ENCODE measurements at regions not wholly inside any gene's neighbourhood (a gene's known extent, or its start where the extent isn't known, plus 50 kb on each side); places are given as distances from the start of the nearest gene placed in this dataset.
"Not testable (repeated sequence)": the region's sequence is repeated elsewhere in the genome, so short reads cannot be mapped to it uniquely, and the experiment has no call there.

- no peaks in the 10 kb centered on the region for H3K9me3 ChIP-seq (ENCODE audit: control insufficient read depth in 3 of 3, low read length in 3 of 3)
- H3K27me3 ChIP-seq (ENCODE audit: control insufficient read depth in 3 of 3, insufficient read depth in 3 of 3, low read length in 3 of 3), result no peaks in the 10 kb centered on the region
- peaks cover 10 to 23% (median 15%) of the 10 kb centered on the region in 3 donors for H3K4me1 ChIP-seq (ENCODE audit: control insufficient read depth in 3 of 3, insufficient read depth in 3 of 3, low read length in 3 of 3)
- peaks cover 0 to under 1% (median 0%) of the 10 kb centered on the region in 3 donors for H3K36me3 ChIP-seq (ENCODE audit: control insufficient read depth in 3 of 3, insufficient read depth in 3 of 3, low read length in 3 of 3)
- H3K27ac ChIP-seq (ENCODE audit: low read depth, low read length), result peak overlapping the region; percentile 61
- H3K9ac ChIP-seq (ENCODE audit: low read depth in 1 of 3, low read length in 3 of 3), result peak overlapping the region; percentile 88 to 90 (median 89)
- peak overlapping the region; percentile 82 to 95 (median 88) for H3K4me3 ChIP-seq (ENCODE audit: low read length in 3 of 3)
These were observed 115.9 kb upstream of the GRK3 start for GRCh38 chr22:25448435-25449051.

- no peak overlapping the region for H3K4me3 ChIP-seq (ENCODE audit: low read length in 3 of 3)
- H3K9ac ChIP-seq (ENCODE audit: low read depth in 1 of 3, low read length in 3 of 3), result no peak overlapping the region
- H3K27me3 ChIP-seq (ENCODE audit: control insufficient read depth in 3 of 3, insufficient read depth in 3 of 3, low read length in 3 of 3), result no peaks in the 10 kb centered on the region
- H3K36me3 ChIP-seq (ENCODE audit: control insufficient read depth in 3 of 3, insufficient read depth in 3 of 3, low read length in 3 of 3), result peaks cover 0 to 6% (median 4%) of the 10 kb centered on the region in 3 donors
- H3K9me3 ChIP-seq (ENCODE audit: control insufficient read depth in 3 of 3, low read length in 3 of 3), result no peaks in the 10 kb centered on the region
- peaks cover 10 to 23% (median 15%) of the 10 kb centered on the region in 3 donors for H3K4me1 ChIP-seq (ENCODE audit: control insufficient read depth in 3 of 3, insufficient read depth in 3 of 3, low read length in 3 of 3)
- no peak overlapping the region for H3K27ac ChIP-seq (ENCODE audit: low read depth, low read length)
These were observed 114.6 kb upstream of the GRK3 start for GRCh38 chr22:25449781-25450317.

GRCh38 chr22:25451480-25452114, 112.9 kb upstream of the GRK3 start:
- Histone ChIP-seq H3K4me3 (ENCODE audit: low read length in 3 of 3) (no peak overlapping the region), H3K27ac (ENCODE audit: low read depth, low read length) (no peak overlapping the region), H3K27me3 (ENCODE audit: control insufficient read depth in 3 of 3, insufficient read depth in 3 of 3, low read length in 3 of 3) (no peaks in the 10 kb centered on the region), H3K9me3 (ENCODE audit: control insufficient read depth in 3 of 3, low read length in 3 of 3) (no peaks in the 10 kb centered on the region), H3K36me3 (ENCODE audit: control insufficient read depth in 3 of 3, insufficient read depth in 3 of 3, low read length in 3 of 3) (peaks cover 3 to 7% (median 7%) of the 10 kb centered on the region in 3 donors), H3K9ac (ENCODE audit: low read depth in 1 of 3, low read length in 3 of 3) (peak overlapping the region in 2 of 3 donors; percentile 8 to 9), H3K4me1 (ENCODE audit: control insufficient read depth in 3 of 3, insufficient read depth in 3 of 3, low read length in 3 of 3) (peaks cover 10 to 23% (median 15%) of the 10 kb centered on the region in 3 donors)

- peaks cover 6 to 11% (median 10%) of the 10 kb centered on the region in 3 donors for H3K36me3 ChIP-seq (ENCODE audit: control insufficient read depth in 3 of 3, insufficient read depth in 3 of 3, low read length in 3 of 3)
- no peaks in the 10 kb centered on the region for H3K9me3 ChIP-seq (ENCODE audit: control insufficient read depth in 3 of 3, low read length in 3 of 3)
- peaks cover 8 to 20% (median 15%) of the 10 kb centered on the region in 3 donors for H3K4me1 ChIP-seq (ENCODE audit: control insufficient read depth in 3 of 3, insufficient read depth in 3 of 3, low read length in 3 of 3)
- no peak overlapping the region for H3K4me3 ChIP-seq (ENCODE audit: low read length in 3 of 3)
- no peak overlapping the region for H3K27ac ChIP-seq (ENCODE audit: low read depth, low read length)
- no peak overlapping the region for H3K9ac ChIP-seq (ENCODE audit: low read depth in 1 of 3, low read length in 3 of 3)
- H3K27me3 ChIP-seq (ENCODE audit: control insufficient read depth in 3 of 3, insufficient read depth in 3 of 3, low read length in 3 of 3), result no peaks in the 10 kb centered on the region
These were observed 112.3 kb upstream of the GRK3 start for GRCh38 chr22:25452116-25452700.

GRCh38 chr22:25453058-25453457, 111.4 kb upstream of the GRK3 start:
- no peak overlapping the region for H3K4me3 ChIP-seq (ENCODE audit: low read length in 3 of 3)
- peaks cover 3 to 14% (median 10%) of the 10 kb centered on the region in 3 donors for H3K4me1 ChIP-seq (ENCODE audit: control insufficient read depth in 3 of 3, insufficient read depth in 3 of 3, low read length in 3 of 3)
- no peaks in the 10 kb centered on the region for H3K9me3 ChIP-seq (ENCODE audit: control insufficient read depth in 3 of 3, low read length in 3 of 3)
- H3K9ac ChIP-seq (ENCODE audit: low read depth in 1 of 3, low read length in 3 of 3), result peak overlapping the region in 1 of 3 donors; percentile 22
- peaks cover 7 to 14% (median 13%) of the 10 kb centered on the region in 3 donors for H3K36me3 ChIP-seq (ENCODE audit: control insufficient read depth in 3 of 3, insufficient read depth in 3 of 3, low read length in 3 of 3)
- no peaks in the 10 kb centered on the region for H3K27me3 ChIP-seq (ENCODE audit: control insufficient read depth in 3 of 3, insufficient read depth in 3 of 3, low read length in 3 of 3)
- H3K27ac ChIP-seq (ENCODE audit: low read depth, low read length), result no peak overlapping the region

- Histone ChIP-seq H3K4me3 (ENCODE audit: low read length in 3 of 3) (no peak overlapping the region), H3K9me3 (ENCODE audit: control insufficient read depth in 3 of 3, low read length in 3 of 3) (no peaks in the 10 kb centered on the region), H3K27me3 (ENCODE audit: control insufficient read depth in 3 of 3, insufficient read depth in 3 of 3, low read length in 3 of 3) (no peaks in the 10 kb centered on the region), H3K4me1 (ENCODE audit: control insufficient read depth in 3 of 3, insufficient read depth in 3 of 3, low read length in 3 of 3) (peaks cover 3 to 13% (median 9%) of the 10 kb centered on the region in 3 donors), H3K9ac (ENCODE audit: low read depth in 1 of 3, low read length in 3 of 3) (no peak overlapping the region), H3K27ac (ENCODE audit: low read depth, low read length) (no peak overlapping the region), H3K36me3 (ENCODE audit: control insufficient read depth in 3 of 3, insufficient read depth in 3 of 3, low read length in 3 of 3) (peaks cover 9 to 14% (median 13%) of the 10 kb centered on the region in 3 donors)
These were observed 110.9 kb upstream of the GRK3 start for GRCh38 chr22:25453557-25453956.

GRCh38 chr22:25456300-25457043, 108.0 kb upstream of the GRK3 start:
- H3K27me3 ChIP-seq (ENCODE audit: control insufficient read depth in 3 of 3, insufficient read depth in 3 of 3, low read length in 3 of 3); H3K27ac ChIP-seq (ENCODE audit: low read depth, low read length); H3K9ac ChIP-seq (ENCODE audit: low read depth in 1 of 3, low read length in 3 of 3); H3K4me1 ChIP-seq (ENCODE audit: control insufficient read depth in 3 of 3, insufficient read depth in 3 of 3, low read length in 3 of 3); H3K9me3 ChIP-seq (ENCODE audit: control insufficient read depth in 3 of 3, low read length in 3 of 3); H3K4me3 ChIP-seq (ENCODE audit: low read length in 3 of 3): not testable (repeated sequence)
- peaks cover 33 to 39% (median 33%) of the 10 kb centered on the region in 3 donors for H3K36me3 ChIP-seq (ENCODE audit: control insufficient read depth in 3 of 3, insufficient read depth in 3 of 3, low read length in 3 of 3)

- not testable (repeated sequence) for H3K27me3 ChIP-seq (ENCODE audit: control insufficient read depth in 3 of 3, insufficient read depth in 3 of 3, low read length in 3 of 3); H3K27ac ChIP-seq (ENCODE audit: low read depth, low read length); H3K4me1 ChIP-seq (ENCODE audit: control insufficient read depth in 3 of 3, insufficient read depth in 3 of 3, low read length in 3 of 3); H3K9ac ChIP-seq (ENCODE audit: low read depth in 1 of 3, low read length in 3 of 3); H3K9me3 ChIP-seq (ENCODE audit: control insufficient read depth in 3 of 3, low read length in 3 of 3); H3K4me3 ChIP-seq (ENCODE audit: low read length in 3 of 3)
- peaks cover 37 to 40% (median 37%) of the 10 kb centered on the region in 3 donors for H3K36me3 ChIP-seq (ENCODE audit: control insufficient read depth in 3 of 3, insufficient read depth in 3 of 3, low read length in 3 of 3)
These were observed 105.8 kb upstream of the GRK3 start for GRCh38 chr22:25458631-25459030.

- not testable (repeated sequence) for H3K9me3 ChIP-seq (ENCODE audit: control insufficient read depth in 3 of 3, low read length in 3 of 3); H3K9ac ChIP-seq (ENCODE audit: low read depth in 1 of 3, low read length in 3 of 3); H3K27me3 ChIP-seq (ENCODE audit: control insufficient read depth in 3 of 3, insufficient read depth in 3 of 3, low read length in 3 of 3); H3K4me3 ChIP-seq (ENCODE audit: low read length in 3 of 3); H3K4me1 ChIP-seq (ENCODE audit: control insufficient read depth in 3 of 3, insufficient read depth in 3 of 3, low read length in 3 of 3); H3K27ac ChIP-seq (ENCODE audit: low read depth, low read length)
- peaks cover 31 to 36% (median 35%) of the 10 kb centered on the region in 3 donors for H3K36me3 ChIP-seq (ENCODE audit: control insufficient read depth in 3 of 3, insufficient read depth in 3 of 3, low read length in 3 of 3)
These were observed 103.8 kb upstream of the GRK3 start for GRCh38 chr22:25460682-25461081.

All from skeletal muscle tissue (tissue), 3 donors.